Uterus (tissue), 3 donors: ENCODE measurements at regions not wholly inside any gene's neighbourhood (a gene's known extent, or its start where the extent isn't known, plus 50 kb on each side); places are given as distances from the start of the nearest gene placed in this dataset.
"Not testable (repeated sequence)": the region's sequence is repeated elsewhere in the genome, so short reads cannot be mapped to it uniquely, and the experiment has no call there.

Experiments
- DNase-seq, 2 donors: peaks; one replicate each; pipeline ENCODE4 v3.0.0-alpha.2; 2019 to 2020
- H3K27ac ChIP-seq, 2 donors: fragments of 200-600 bp; sonication (generic); 1 replicate in 1 of 2; 2 replicates in 1 of 2; pipeline ENCODE4 v1.5.1; 2016 to 2018
- H3K27me3 ChIP-seq, 2 donors: fragments of 200-600 bp; sonication (generic); one replicate each; pipeline ENCODE4 v1.5.1; 2018 to 2019; ENCODE audit warnings: control low read depth in 1 of 2
- H3K36me3 ChIP-seq, 2 donors: fragments of 200-600 bp; sonication (generic); one replicate each; pipeline ENCODE4 v1.5.1; 2019; ENCODE audit warnings: control low read depth in 1 of 2
- H3K4me1 ChIP-seq, 2 donors: fragments of 200-600 bp; sonication (generic); one replicate each; pipeline ENCODE4 v1.5.1; 2018 to 2019; ENCODE audit warnings: control low read depth in 1 of 2
- H3K4me3 ChIP-seq, 2 donors: fragments of 200-600 bp; sonication (generic); 1 replicate in 1 of 2; 2 replicates in 1 of 2; pipeline ENCODE4 v1.5.1; 2018 to 2019; ENCODE audit warnings: mild to moderate bottlenecking in 1 of 2
- H3K9me3 ChIP-seq, 2 donors: fragments of 200-600 bp; sonication (generic); one replicate each; pipeline ENCODE4 v1.5.1; 2019; ENCODE audit warnings: control low read depth in 1 of 2
- POLR2A ChIP-seq, 2 donors: fragments of 450-650 bp; IDR thresholded peaks; one replicate each; pipeline ENCODE4 v1.6.1; 2016; ENCODE audit warnings: antibody characterized with exemption in 2 of 2, mild to moderate bottlenecking in 1 of 2, moderate library complexity in 1 of 2
- intact Hi-C: fragments of 100-400 bp; cut with DNase I; formaldehyde crosslinking; loops from one replicate; pipeline ENCODE4 v1.15.1; 2023; ENCODE audit warnings: low total_unique reads
- TF ChIP-seq, protein P1 (sequence below), 4 experiments: fragments of 200-600 bp in 2 of 4; fragments of 450-650 bp in 2 of 4; sonication (generic) in 2 of 4; IDR thresholded peaks; one replicate each; pipeline ENCODE4 v1.5.1; 2016 to 2019; ENCODE audit warnings: antibody characterized with exemption in 4 of 4, mild to moderate bottlenecking in 2 of 4, moderate library complexity in 1 of 4
- donor health status: DM: yes; HTN: yes; CAD: no.

DNA sequence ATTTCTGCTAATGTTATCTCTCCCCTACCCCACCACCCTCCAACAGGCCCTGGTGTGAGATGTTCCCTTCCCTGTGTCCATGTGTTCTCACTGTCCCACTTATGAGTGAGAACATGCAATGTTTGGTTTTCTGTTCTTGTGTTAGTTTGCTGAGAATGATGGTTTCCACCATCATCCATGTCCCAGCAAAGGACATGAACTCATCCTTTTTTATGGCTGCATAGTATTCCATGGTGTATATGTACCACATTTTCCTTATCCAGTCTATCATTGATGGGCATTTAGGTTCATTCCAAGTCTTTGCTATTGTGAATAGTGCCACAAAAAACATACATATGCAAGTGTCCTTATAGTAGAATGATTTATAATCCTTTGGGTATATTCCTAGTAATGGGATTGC lies 104.5 kb downstream of the ZNF33B start:
- intact Hi-C loops, H3K4me3 ChIP-seq, H3K36me3 ChIP-seq, H3K27me3 ChIP-seq, H3K4me1 ChIP-seq, H3K27ac ChIP-seq, DNase-seq: not testable (repeated sequence)
- peaks cover 0 to 55% of the 10 kb centered on the region in 2 donors for H3K9me3 ChIP-seq

DNA sequence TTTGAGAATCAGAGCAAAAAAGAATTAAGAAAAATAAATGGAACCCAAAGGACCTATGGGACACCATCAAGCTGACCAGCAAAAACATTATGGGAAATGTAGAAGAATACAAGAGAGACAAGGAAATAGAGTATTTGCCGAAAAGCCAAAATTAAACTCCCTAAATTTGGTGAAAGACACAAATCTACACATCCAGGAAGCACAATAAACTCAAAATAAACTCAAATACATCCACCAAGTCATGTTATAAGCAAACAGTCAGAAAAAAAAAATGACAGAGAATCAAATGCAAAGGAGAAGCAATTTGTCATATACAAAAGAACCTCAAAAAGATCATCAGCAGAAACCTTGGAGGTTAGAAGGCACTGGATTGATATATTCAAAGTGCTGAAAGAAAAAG lies 105.4 kb downstream of the ZNF33B start:
- Histone ChIP-seq H3K4me3 (no peak overlapping the region), H3K27ac (no peak overlapping the region), H3K36me3 (no peaks in the 10 kb centered on the region), H3K27me3 (no peaks in the 10 kb centered on the region), H3K9me3 (peaks cover 0 to 55% of the 10 kb centered on the region in 2 donors), H3K4me1 (no peaks in the 10 kb centered on the region)
- TF ChIP-seq, protein P1, sequence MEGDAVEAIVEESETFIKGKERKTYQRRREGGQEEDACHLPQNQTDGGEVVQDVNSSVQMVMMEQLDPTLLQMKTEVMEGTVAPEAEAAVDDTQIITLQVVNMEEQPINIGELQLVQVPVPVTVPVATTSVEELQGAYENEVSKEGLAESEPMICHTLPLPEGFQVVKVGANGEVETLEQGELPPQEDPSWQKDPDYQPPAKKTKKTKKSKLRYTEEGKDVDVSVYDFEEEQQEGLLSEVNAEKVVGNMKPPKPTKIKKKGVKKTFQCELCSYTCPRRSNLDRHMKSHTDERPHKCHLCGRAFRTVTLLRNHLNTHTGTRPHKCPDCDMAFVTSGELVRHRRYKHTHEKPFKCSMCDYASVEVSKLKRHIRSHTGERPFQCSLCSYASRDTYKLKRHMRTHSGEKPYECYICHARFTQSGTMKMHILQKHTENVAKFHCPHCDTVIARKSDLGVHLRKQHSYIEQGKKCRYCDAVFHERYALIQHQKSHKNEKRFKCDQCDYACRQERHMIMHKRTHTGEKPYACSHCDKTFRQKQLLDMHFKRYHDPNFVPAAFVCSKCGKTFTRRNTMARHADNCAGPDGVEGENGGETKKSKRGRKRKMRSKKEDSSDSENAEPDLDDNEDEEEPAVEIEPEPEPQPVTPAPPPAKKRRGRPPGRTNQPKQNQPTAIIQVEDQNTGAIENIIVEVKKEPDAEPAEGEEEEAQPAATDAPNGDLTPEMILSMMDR (IDR thresholded peaks at IDR 0.05) = no peak
- TF ChIP-seq POLR2A (IDR thresholded peaks at IDR 0.05) = no peak
- intact Hi-C loops = no loop called here
- no peak for DNase-seq

DNA sequence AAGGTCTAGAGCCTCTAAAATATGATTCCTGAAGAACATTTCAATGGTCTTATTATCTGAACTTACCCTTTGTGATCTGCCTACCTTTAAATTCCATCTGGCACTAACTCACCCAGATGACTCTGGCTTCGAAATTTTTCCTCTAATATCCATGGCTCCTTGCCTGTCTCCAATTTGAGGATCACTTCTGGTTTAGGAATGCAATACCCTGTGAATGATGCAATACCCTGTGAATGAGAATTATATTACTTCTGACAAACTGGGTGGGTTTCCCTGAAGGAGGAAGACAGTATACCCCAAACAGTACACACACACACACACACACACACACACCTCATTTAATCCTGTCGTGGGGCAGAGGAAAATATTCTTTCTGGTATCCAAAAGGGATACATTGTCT lies 115.3 kb downstream of the ZNF33B start:
- Histone ChIP-seq H3K27ac (no peak overlapping the region), H3K4me1 (no peaks in the 10 kb centered on the region), H3K4me3 (no peak overlapping the region), H3K27me3 (no peaks in the 10 kb centered on the region), H3K36me3 (no peaks in the 10 kb centered on the region), H3K9me3 (peaks cover 0 to 76% of the 10 kb centered on the region in 2 donors)
- no peak for TF ChIP-seq POLR2A (IDR thresholded peaks at IDR 0.05)
- TF ChIP-seq, protein P1 (IDR thresholded peaks at IDR 0.05) = no peak
- intact Hi-C loops = no loop called here
- DNase-seq = no peak

DNA sequence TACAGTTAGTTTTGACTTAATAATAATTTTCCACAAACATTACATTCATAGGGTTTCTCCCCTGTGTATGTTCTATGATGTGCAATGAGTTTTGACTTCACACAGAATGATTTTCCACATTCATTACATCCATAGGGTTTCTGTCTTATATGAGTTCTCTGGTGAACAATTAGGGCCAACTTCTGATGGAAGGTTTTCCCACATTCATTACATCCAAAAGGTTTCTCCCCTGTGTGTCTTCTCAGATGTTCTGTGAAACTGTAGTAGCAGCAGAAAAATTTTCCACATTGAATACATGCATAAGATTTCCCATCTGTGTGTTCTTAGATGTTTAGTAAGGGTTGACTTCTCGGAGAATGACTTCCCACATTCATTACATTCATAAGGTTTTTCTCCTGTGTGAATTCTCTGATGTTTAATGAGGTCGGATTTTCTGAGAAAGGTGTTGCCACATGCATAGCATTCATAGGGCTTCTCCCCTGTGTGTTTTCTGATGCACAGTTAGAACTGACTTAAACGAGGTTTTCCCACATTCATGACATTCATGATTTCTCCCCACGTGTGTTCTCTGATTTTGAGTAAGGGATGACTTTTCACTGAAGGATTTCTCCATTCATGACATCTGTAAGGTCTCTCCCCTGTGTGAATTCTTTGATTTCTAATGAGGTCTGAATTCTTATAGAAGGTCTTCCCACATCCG lies 118.5 kb downstream of the ZNF33B start:
- intact Hi-C loops = no loop called here
- DNase-seq = no peak
- H3K9me3 ChIP-seq = peaks cover 0 to 97% of the 10 kb centered on the region in 2 donors

DNA sequence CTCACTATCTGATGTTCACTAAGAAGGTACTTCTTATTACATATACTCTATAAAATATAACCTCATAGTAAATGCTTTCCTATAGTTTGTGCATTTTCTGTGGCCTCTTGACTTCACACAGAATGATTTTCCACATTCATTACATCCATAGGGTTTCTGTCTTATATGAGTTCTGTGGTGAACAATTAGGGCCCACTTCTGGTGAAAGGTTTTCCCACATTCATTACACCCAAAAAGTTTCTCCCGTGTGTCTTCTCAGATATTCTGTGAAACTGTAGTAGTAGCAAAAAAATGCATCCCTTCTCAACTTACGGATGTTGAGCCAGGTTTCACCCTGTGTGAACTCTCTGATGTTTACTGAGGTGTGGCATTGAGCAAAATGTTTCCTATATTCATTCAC lies 119.3 kb downstream of the ZNF33B start:
- Histone ChIP-seq H3K27ac (no peak overlapping the region), H3K36me3 (no peaks in the 10 kb centered on the region), H3K4me3 (no peak overlapping the region), H3K9me3 (peaks cover 2 to 97% of the 10 kb centered on the region in 2 donors), H3K4me1 (no peaks in the 10 kb centered on the region), H3K27me3 (no peaks in the 10 kb centered on the region)
- intact Hi-C loops = no loop called here
- TF ChIP-seq, protein P1 (IDR thresholded peaks at IDR 0.05) = no peak
- TF ChIP-seq POLR2A (IDR thresholded peaks at IDR 0.05) = no peak
- no peak for DNase-seq

More for the DNA sequence above, 118.5 kb downstream of the ZNF33B start:
- H3K4me1 ChIP-seq = no peaks in the 10 kb centered on the region
- no peak overlapping the region for H3K27ac ChIP-seq
- no peak overlapping the region for H3K4me3 ChIP-seq
- H3K36me3 ChIP-seq = no peaks in the 10 kb centered on the region
- no peaks in the 10 kb centered on the region for H3K27me3 ChIP-seq
- TF ChIP-seq, protein P1 (IDR thresholded peaks at IDR 0.05) = no peak
- TF ChIP-seq POLR2A (IDR thresholded peaks at IDR 0.05) = no peak
